HG02759 (cell line): ENCODE measurements at regions not wholly inside any gene's neighbourhood (a gene's known extent, or its start where the extent isn't known, plus 50 kb on each side); places are given as distances from the start of the nearest gene placed in this dataset.
"Not testable (repeated sequence)": the region's sequence is repeated elsewhere in the genome, so short reads cannot be mapped to it uniquely, and the experiment has no call there.

Source experiments
- ATAC-seq: cut with Tn5 transposase; IDR thresholded peaks from one replicate; pipeline ENCODE4 v1.9.1; 2021; ENCODE audit warnings: mild to moderate bottlenecking, moderate library complexity; ENCODE audit not compliant: unreplicated experiment

GRCh38 chr2:125681976-125682805, 973.8 kb upstream of the GYPC start:
- ATAC-seq = no peak

- ATAC-seq = no peak
Measured at GRCh38 chr2:125684256-125684655, 971.7 kb upstream of the GYPC start.

- ATAC-seq = no peak
Measured at GRCh38 chr2:125684932-125685331, 971.0 kb upstream of the GYPC start.

- ATAC-seq = no peak
Measured at GRCh38 chr2:125696560-125696959, 959.4 kb upstream of the GYPC start.

- ATAC-seq = no peak
Measured at GRCh38 chr2:125698280-125698679, 957.7 kb upstream of the GYPC start.

- no peak for ATAC-seq
Measured at GRCh38 chr2:125701070-125701469, 954.9 kb upstream of the GYPC start.

- no peak for ATAC-seq
Measured at GRCh38 chr2:125707611-125708010, 948.3 kb upstream of the GYPC start.

GRCh38 chr2:125710561-125710960, 945.4 kb upstream of the GYPC start:
- ATAC-seq = no peak

- no peak for ATAC-seq
Measured at GRCh38 chr2:125711075-125711474, 944.9 kb upstream of the GYPC start.

- no peak for ATAC-seq
Measured at GRCh38 chr2:125713533-125713932, 942.4 kb upstream of the GYPC start.

- no peak for ATAC-seq
Measured at GRCh38 chr2:125721072-125721721, 934.8 kb upstream of the GYPC start.

- no peak for ATAC-seq
Measured at GRCh38 chr2:125730921-125731320, 925.0 kb upstream of the GYPC start.

- ATAC-seq = no peak
Measured at GRCh38 chr2:125736306-125736705, 919.7 kb upstream of the GYPC start.

GRCh38 chr2:125745514-125745913, 910.4 kb upstream of the GYPC start:
- ATAC-seq = no peak

GRCh38 chr2:125746321-125747164, 909.4 kb upstream of the GYPC start:
- no peak for ATAC-seq

GRCh38 chr2:125747165-125747425, 908.9 kb upstream of the GYPC start:
- no peak for ATAC-seq

- ATAC-seq = no peak
Measured at GRCh38 chr2:125756431-125756830, 899.5 kb upstream of the GYPC start.

- ATAC-seq = no peak
Measured at GRCh38 chr2:125796784-125797183, 859.2 kb upstream of the GYPC start.

- no peak for ATAC-seq
Measured at GRCh38 chr2:125797192-125797591, 858.8 kb upstream of the GYPC start.

GRCh38 chr2:125822746-125823145, 833.2 kb upstream of the GYPC start:
- ATAC-seq = no peak

GRCh38 chr2:125825781-125826180, 830.2 kb upstream of the GYPC start:
- not testable (repeated sequence) for ATAC-seq

GRCh38 chr2:125837128-125837527, 818.8 kb upstream of the GYPC start:
- no peak for ATAC-seq
